GM12891 (cell line): ENCODE measurements at regions not wholly inside any gene's neighbourhood (a gene's known extent, or its start where the extent isn't known, plus 50 kb on each side); places are given as distances from the start of the nearest gene placed in this dataset.

ENCODE experiments used
- PAX5 ChIP-seq: IDR thresholded peaks from 2 replicates; pipeline ENCODE4 v1.6.1; 2011; ENCODE audit warnings: low read length, moderate library complexity, mild to moderate bottlenecking; ENCODE audit not compliant: insufficient read depth, severe bottlenecking
- POLR2A ChIP-seq: IDR thresholded peaks from 2 replicates; pipeline ENCODE4 v1.6.1; 2011; ENCODE audit warnings: low read depth, low read length, control low read depth
- POLR2AphosphoS5 ChIP-seq: IDR thresholded peaks from 2 replicates; pipeline ENCODE4 v1.6.1; 2011; ENCODE audit warnings: low read depth, low read length, control low read depth
- POU2F2 ChIP-seq: IDR thresholded peaks from 2 replicates; pipeline ENCODE4 v1.6.1; 2011; ENCODE audit warnings: low read depth, mild to moderate bottlenecking, control low read depth, low read length, moderate library complexity
- SPI1 ChIP-seq: IDR thresholded peaks from 2 replicates; pipeline ENCODE4 v1.6.1; 2011; ENCODE audit warnings: low read depth, low read length, control low read depth
- TAF1 ChIP-seq: IDR thresholded peaks from 2 replicates; pipeline ENCODE4 v1.6.1; 2011; ENCODE audit warnings: low read depth, low read length, control low read depth

GRCh38 chr5:167587772-167588437 is 703.5 kb upstream of the WWC1 start:
- TF ChIP-seq POLR2A, result no peak
- TF ChIP-seq TAF1, result no peak
- TF ChIP-seq POLR2AphosphoS5, result no peak
- no peak for TF ChIP-seq POU2F2
- no peak for TF ChIP-seq PAX5
- no peak for TF ChIP-seq SPI1
